ENCODE measurements at regions not wholly inside any gene's neighbourhood (a gene's known extent, or its start where the extent isn't known, plus 50 kb on each side); places are given as distances from the start of the nearest gene placed in this dataset.

- H2AK5ac ChIP-seq (ENCODE audit: insufficient read length, low read length) = no peak overlapping the region
- peaks cover 2% of the 10 kb centered on the region; the same call in 1 of the 2 replicates for H3K4me1 ChIP-seq (ENCODE audit: insufficient read depth, low read length)
- no peak overlapping the region for H3K4ac ChIP-seq (ENCODE audit: low read depth, low read length)
- WGBS (ENCODE audit: extremely low coverage, insufficient read length, low lambda C conversion rate) = no CpG with 5 or more reads among the region's 7 CpGs
- no peaks in the 10 kb centered on the region for H3K9me3 ChIP-seq (ENCODE audit: control insufficient read depth, low read depth, low read length)
- H3K56ac ChIP-seq (ENCODE audit: insufficient read length, low read depth, low read length) = no peak overlapping the region
- H3K27me3 ChIP-seq (ENCODE audit: insufficient read depth, low read length) = no peaks in the 10 kb centered on the region
- H3K36me3 Mint-ChIP-seq (ENCODE audit: insufficient read depth in 1 of 3, low read depth in 3 of 3) = no peaks in the 10 kb centered on the region
- no peak overlapping the region for H2BK120ac ChIP-seq (ENCODE audit: low read depth, low read length, poor library complexity, severe bottlenecking)
- no peak overlapping the region for H4K91ac ChIP-seq (ENCODE audit: insufficient read length, low read depth, low read length)
- H2BK20ac ChIP-seq (ENCODE audit: low read depth, low read length, poor library complexity, severe bottlenecking) = no peak overlapping the region
- no peak overlapping the region for H3T11ph ChIP-seq (ENCODE audit: low read length)
- no peak overlapping the region for H2AFZ ChIP-seq (ENCODE audit: low read length)
- no peak overlapping the region for H3K9ac ChIP-seq (ENCODE audit: extremely low read depth, insufficient read length, low read length)
- no peak overlapping the region for H3K14ac ChIP-seq (ENCODE audit: insufficient read depth, low read length)
- H4K20me1 ChIP-seq (ENCODE audit: control insufficient read depth, insufficient read depth, insufficient read length) = no peaks in the 10 kb centered on the region
- DNase-seq = no peak
- H3K18ac ChIP-seq (ENCODE audit: insufficient read length, low read depth, low read length) = no peak overlapping the region
- no peak overlapping the region for H4K5ac ChIP-seq (ENCODE audit: insufficient read length, low read depth, low read length)
- H3K27me3 Mint-ChIP-seq (ENCODE audit: low read depth) = peaks cover 13% of the 10 kb centered on the region
- H3K27ac Mint-ChIP-seq = no peak overlapping the region
- no peak overlapping the region for H2BK15ac ChIP-seq (ENCODE audit: low read depth, low read length)
- H3K4me1 Mint-ChIP-seq = peaks cover 16 to 23% of the 10 kb centered on the region in 2 experiments
- H4K8ac ChIP-seq (replicated peaks; ENCODE audit: insufficient read length, low read depth, low read length) = no peak overlapping the region
- no peak overlapping the region for H3K4me3 Mint-ChIP-seq
- H3K9me3 Mint-ChIP-seq = 0 out of 5 replicates have a peak, but pooled peaks cover 0 to 1% of the 10 kb centered on the region in 2 experiments
- H3K79me2 ChIP-seq (ENCODE audit: insufficient read depth, low read length) = no peaks in the 10 kb centered on the region
- no peak for TF ChIP-seq CTCF (conservative IDR thresholded peaks at IDR 0.05)
- H3K23me2 ChIP-seq (ENCODE audit: insufficient read length, low read depth, low read length, poor library complexity, severe bottlenecking) = no peaks in the 10 kb centered on the region
- H2BK12ac ChIP-seq (ENCODE audit: insufficient read length, low read depth, low read length) = no peak overlapping the region
- no peak overlapping the region for H3K23ac ChIP-seq (ENCODE audit: insufficient read length, low read depth, low read length)
- H3K27ac ChIP-seq (ENCODE audit: insufficient read length, low read depth, low read length) = no peak overlapping the region
- no peak overlapping the region for H2BK5ac ChIP-seq (ENCODE audit: insufficient read length, low read length)
- H3K79me1 ChIP-seq (ENCODE audit: insufficient read depth, low read depth, low read length, poor library complexity, severe bottlenecking) = no peaks in the 10 kb centered on the region
- no peak overlapping the region for H3K4me2 ChIP-seq (ENCODE audit: insufficient read depth, insufficient read length, low read length)
These were observed 92.4 kb downstream of the ISX start for GRCh38 chr22:35158336-35158735.
